Gastroesophageal sphincter (tissue), 3 donors: ENCODE measurements at regions not wholly inside any gene's neighbourhood (a gene's known extent, or its start where the extent isn't known, plus 50 kb on each side); places are given as distances from the start of the nearest gene placed in this dataset.

Experiments used
- POLR2AphosphoS5 ChIP-seq: sonication (generic); formaldehyde crosslinking; IDR thresholded peaks from one replicate; pipeline ENCODE4 v1.6.1; 2017; ENCODE audit warnings: antibody characterized with exemption
- TF ChIP-seq, protein P1 (sequence below), 4 experiments: fragments of 200-600 bp in 2 of 4; fragments of 450-650 bp in 2 of 4; sonication (generic) in 1 of 4; IDR thresholded peaks; one replicate each; pipeline ENCODE4 v1.5.1; 2017 to 2019; ENCODE audit warnings: antibody characterized with exemption in 4 of 4, mild to moderate bottlenecking in 2 of 4, moderate library complexity in 2 of 4

DNA sequence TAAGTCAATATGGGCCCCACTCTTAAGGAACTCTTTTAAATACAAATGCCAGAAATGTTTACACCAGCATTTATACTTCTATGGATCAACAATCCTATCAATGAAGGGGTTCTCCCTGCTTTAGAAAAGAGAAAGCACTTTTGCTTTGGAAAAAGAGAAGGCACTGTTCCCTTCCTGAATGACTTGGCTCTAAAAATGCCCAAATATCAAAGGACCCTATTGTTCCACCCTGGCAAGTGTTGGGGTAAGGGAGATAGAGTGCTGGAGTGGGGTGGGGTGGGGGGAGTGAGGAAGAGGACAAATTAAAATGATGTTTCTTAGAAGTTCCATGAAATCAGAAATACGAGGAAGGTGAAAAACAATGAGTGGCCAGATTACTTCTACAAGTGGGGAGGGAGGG lies 131.6 kb upstream of the GRIN2B start:
- TF ChIP-seq, protein P1, sequence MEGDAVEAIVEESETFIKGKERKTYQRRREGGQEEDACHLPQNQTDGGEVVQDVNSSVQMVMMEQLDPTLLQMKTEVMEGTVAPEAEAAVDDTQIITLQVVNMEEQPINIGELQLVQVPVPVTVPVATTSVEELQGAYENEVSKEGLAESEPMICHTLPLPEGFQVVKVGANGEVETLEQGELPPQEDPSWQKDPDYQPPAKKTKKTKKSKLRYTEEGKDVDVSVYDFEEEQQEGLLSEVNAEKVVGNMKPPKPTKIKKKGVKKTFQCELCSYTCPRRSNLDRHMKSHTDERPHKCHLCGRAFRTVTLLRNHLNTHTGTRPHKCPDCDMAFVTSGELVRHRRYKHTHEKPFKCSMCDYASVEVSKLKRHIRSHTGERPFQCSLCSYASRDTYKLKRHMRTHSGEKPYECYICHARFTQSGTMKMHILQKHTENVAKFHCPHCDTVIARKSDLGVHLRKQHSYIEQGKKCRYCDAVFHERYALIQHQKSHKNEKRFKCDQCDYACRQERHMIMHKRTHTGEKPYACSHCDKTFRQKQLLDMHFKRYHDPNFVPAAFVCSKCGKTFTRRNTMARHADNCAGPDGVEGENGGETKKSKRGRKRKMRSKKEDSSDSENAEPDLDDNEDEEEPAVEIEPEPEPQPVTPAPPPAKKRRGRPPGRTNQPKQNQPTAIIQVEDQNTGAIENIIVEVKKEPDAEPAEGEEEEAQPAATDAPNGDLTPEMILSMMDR (IDR thresholded peaks at IDR 0.05), result no peak
- TF ChIP-seq POLR2AphosphoS5, result no peak
